ENCODE measurements at regions not wholly inside any gene's neighbourhood (a gene's known extent, or its start where the extent isn't known, plus 50 kb on each side); places are given as distances from the start of the nearest gene placed in this dataset.

DNA sequence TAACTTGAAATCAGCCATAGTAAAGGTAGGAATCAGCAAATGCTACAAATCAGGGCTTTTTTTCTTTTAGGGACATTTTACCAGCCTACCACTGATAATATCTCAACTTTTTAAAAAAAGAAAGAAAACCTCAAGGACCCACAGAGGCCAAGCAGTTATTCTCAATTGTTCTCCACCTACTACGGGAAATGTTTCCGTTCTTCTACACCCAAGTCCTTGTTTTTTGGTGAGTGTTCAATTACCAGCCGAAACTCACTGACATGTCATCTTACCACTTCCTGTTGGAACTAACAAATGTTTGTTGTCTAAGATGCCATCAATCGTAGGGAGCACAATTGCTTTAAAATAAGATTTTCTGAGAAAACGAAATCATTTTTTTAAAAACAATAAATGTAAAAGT lies 50.2 kb upstream of the CDK1 start:
- TF ChIP-seq, protein P1, sequence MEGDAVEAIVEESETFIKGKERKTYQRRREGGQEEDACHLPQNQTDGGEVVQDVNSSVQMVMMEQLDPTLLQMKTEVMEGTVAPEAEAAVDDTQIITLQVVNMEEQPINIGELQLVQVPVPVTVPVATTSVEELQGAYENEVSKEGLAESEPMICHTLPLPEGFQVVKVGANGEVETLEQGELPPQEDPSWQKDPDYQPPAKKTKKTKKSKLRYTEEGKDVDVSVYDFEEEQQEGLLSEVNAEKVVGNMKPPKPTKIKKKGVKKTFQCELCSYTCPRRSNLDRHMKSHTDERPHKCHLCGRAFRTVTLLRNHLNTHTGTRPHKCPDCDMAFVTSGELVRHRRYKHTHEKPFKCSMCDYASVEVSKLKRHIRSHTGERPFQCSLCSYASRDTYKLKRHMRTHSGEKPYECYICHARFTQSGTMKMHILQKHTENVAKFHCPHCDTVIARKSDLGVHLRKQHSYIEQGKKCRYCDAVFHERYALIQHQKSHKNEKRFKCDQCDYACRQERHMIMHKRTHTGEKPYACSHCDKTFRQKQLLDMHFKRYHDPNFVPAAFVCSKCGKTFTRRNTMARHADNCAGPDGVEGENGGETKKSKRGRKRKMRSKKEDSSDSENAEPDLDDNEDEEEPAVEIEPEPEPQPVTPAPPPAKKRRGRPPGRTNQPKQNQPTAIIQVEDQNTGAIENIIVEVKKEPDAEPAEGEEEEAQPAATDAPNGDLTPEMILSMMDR (IDR thresholded peaks at IDR 0.05; ENCODE audit: low read depth, low read length), result no peak
- no peak for TF ChIP-seq EZH2phosphoT487 (IDR thresholded peaks at IDR 0.05; ENCODE audit: low read depth)
